SIG-M5 treated with dmso at 0.1 percent for 504 hours (cell line): ENCODE measurements at regions not wholly inside any gene's neighbourhood (a gene's known extent, or its start where the extent isn't known, plus 50 kb on each side); places are given as distances from the start of the nearest gene placed in this dataset.

ENCODE experiments used
- DNase-seq: peaks from one replicate; lab custom pipeline; 2025; ENCODE audit not compliant: unreplicated experiment; lab: John Stamatoyannopoulos, UW

- no peak for DNase-seq
Measured at GRCh38 chr3:148204131-148204530, 493.6 kb upstream of the AGTR1 start.

DNA sequence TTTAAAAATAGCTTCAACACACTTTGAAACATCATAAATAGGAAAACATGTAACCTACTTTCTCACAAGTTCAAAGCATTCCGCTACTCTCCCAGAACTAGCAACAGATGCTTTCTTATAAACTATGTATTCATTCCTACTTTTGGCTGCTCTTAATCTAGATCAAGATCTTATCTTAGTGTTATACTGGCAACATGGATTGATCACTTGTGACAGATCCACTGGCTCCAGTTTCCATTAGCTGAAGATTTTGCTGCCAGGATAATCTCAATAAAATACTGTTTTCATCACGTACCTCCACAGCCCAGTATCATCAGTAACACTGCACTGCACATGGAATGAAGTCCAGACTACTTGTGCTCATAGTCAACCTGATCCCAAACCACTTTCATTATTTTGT, 491.7 kb upstream of the AGTR1 start:
- no peak for DNase-seq

DNA sequence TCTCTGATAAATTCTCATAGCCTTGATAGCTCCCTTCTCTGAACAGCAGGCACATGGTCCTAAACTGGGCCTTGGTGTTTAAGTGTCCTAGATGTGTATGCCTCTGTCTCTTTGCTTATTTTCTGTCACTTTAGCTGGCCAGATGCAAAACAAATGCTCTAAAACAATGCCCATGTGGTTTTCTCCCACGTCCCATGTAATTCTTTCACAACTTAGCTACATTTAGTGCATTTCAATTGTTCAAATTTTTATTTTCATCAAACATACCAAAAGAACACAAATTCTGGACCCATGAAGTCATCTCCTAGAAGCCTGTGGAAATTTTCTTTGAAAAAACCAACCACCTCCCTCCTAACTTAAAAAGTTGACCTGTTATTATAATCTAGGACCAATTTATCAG, 491.3 kb upstream of the AGTR1 start:
- DNase-seq: no peak

GRCh38 chr3:148208975-148209374, 488.7 kb upstream of the AGTR1 start:
- DNase-seq: no peak

DNA sequence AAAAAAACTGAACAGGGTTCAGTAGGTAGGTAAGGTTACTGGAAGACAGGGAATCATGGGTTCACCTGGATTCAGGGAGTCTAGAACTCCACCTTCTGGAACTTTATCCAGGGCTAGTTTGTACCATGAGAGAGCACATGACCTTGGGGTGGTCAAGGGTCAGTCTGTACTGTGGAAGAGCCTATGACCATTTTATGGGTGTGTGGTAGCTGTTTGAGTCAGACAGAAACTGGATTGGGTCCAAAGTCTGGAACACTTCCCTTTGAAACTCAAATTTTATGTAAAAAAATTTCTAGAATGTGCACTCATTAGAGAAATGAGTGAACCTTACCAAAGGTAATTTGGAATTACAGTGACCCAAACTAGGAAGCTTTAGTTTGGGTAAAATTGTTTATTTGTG, 486.0 kb upstream of the AGTR1 start:
- DNase-seq: no peak

DNA sequence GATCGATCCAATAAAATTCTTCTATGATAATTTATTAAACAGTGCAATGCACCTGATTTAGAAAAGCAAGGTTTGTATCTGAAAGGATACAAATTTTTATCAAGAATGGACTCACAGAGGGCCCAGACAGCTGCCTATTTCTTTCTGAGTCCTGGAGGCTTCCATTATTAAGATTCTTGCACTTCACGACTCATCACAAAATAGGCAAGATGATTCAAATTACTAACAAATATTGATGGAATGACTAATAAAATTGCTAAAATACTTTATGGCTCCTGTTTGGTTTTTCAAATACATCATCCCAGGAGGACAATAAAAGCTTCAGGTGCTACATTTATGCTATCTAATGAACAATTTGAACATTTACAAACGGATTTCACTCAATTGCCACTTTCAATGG, 483.0 kb upstream of the AGTR1 start:
- no peak for DNase-seq

- DNase-seq: no peak
Measured at GRCh38 chr3:148217317-148217716, 480.4 kb upstream of the AGTR1 start.

DNA sequence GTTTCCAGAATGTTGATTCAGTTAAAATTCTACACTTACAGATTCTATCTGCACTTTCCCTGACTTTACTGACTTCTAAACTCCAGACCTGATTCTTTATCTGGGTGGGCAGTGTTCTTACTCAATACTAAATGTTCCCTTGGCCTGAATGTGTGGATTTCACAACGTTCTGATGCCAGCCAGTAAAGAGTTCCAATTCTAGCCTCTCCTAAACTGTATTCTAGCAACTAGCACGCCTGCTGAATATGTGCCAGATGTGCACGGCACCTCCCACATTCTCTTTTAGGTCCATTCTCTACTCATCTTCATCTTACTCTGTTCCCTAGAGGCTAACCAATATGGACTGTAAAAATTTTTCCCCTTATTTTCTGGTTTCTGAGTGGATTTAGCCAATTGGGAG, 479.5 kb upstream of the AGTR1 start:
- no peak for DNase-seq

GRCh38 chr3:148219999-148220398, 477.7 kb upstream of the AGTR1 start:
- no peak for DNase-seq

GRCh38 chr3:148221303-148221702, 476.4 kb upstream of the AGTR1 start:
- no peak for DNase-seq

- DNase-seq: no peak
Measured at GRCh38 chr3:148223266-148223665, 474.4 kb upstream of the AGTR1 start.

DNA sequence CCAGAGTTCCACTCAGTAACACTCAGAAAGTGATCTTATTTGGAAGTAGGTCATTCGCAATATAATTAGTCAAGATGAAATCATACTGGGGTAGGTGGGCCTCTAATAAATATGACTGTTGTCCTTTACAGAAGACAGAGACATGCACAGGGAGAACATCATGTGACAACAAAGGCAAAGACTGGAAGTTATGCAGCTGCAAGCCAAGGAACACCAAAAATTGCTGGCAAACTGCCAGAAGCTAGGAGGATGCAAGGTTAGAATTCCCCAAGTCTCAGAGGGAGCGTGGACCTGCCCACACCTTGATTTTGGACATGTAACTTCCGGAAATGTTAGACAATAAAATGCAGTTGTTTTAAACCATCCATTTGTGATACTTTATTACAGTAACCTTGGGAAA, 471.5 kb upstream of the AGTR1 start:
- DNase-seq: no peak

GRCh38 chr3:148227534-148227933, 470.2 kb upstream of the AGTR1 start:
- no peak for DNase-seq

DNA sequence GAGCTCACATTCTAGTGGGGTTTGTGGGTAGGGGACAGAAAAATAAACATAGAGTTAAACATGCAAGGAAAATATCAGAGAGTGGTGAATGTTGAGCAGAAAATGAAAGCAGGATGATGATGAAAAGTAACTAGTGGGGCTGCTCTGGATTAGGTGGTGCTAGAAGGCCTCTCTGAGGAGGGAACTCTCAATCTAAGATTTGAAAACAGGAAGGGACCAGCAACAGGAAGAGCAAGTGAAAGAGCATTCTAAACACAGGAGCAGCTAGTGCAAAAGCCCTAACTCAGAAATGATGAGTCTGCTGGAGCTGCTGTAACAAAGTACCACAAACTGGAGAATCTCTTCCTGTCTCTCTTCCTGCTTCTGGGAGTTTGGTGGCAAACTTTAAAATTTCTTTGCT, 468.6 kb upstream of the AGTR1 start:
- no peak for DNase-seq

DNA sequence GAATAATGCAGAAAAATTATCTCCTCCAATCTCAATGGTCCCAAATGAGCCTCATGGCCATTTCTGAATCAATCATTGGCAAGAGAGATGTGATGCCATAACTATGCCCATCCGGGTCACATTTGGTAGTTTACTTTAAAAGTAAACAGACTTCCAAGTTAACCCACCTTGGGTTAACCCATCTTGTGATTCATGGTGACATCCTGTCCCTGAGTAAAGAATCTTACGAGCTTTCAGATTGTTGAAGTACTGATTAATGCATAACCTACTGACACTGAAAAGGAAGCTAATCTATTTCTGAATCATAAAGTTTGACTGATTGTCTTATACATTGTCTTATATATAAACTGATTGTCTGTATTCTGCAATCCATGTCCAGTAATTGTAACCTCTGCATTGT, 467.2 kb upstream of the AGTR1 start:
- no peak for DNase-seq

- DNase-seq: no peak
Measured at GRCh38 chr3:148232389-148232788, 465.3 kb upstream of the AGTR1 start.

DNA sequence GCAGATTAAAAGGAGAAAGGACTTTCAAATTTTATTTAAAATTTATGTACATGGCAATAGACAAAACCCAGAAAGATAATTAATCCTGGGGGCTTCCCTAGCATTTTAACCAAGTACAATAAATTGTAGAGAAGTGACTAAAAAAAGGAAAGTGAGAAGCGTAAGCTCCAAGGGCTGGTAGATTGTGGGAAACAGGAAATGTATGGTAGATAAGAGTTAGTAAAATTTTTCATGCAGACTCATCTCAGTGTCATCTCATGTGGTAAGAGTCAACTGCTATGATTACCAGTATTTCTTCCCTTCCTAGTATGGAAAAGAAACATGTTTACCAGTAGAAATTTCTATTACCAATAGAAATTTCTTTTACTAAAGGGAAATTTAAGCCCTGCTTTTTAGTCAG, 464.3 kb upstream of the AGTR1 start:
- DNase-seq: no peak

GRCh38 chr3:148234536-148234935, 463.2 kb upstream of the AGTR1 start:
- DNase-seq: no peak

GRCh38 chr3:148235566-148235965, 462.1 kb upstream of the AGTR1 start:
- DNase-seq: no peak

- no peak for DNase-seq
Measured at GRCh38 chr3:148238421-148238821, 459.3 kb upstream of the AGTR1 start.

DNA sequence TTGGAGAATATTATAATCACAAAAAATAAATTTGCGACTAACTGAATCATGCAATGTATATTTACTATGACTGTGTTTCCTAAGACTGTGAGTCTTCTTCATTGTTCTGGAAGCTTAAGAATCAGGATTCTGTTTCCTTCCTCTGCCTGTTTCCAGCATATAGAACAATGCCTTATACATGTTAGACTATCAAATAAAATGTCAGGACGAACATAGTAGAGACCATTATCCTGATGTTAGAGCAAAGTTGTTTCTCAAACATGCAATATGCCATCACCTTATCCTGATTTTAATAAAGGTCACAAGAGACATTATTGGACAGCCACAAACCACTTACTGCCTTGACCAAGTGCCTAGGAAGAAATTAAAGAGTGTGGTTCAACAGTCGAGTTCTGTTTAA, 457.4 kb upstream of the AGTR1 start:
- no peak for DNase-seq

GRCh38 chr3:148243609-148244008, 454.1 kb upstream of the AGTR1 start:
- no peak for DNase-seq

DNA sequence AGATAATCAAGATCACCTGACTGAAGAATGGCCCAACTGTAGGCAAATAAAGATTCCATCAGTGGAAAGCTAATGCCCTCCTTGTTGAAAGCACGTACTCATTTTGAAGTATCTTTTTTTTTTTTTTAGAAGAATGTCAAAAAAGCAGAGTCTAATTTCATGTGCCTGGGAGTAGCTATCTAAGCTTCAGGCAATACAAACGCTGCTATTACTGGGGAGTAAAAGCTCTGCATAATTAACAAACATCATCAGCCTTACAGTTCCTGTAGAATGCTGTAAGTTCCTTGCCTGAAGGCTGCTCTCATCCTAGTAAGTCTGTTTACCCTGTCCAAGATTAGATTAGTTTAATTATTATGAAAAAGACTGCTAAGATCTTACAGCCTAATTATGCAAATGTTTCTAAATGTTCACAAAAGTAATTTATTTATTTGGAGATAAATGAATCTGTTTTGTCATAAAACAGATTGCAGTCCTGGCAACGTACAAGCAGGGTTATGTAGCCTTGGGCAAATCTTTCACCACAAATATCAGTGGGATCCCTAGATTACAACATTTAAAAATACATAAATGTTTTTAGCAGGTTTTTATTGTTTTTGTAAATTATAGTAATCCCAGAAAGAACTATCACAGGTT, 451.3 kb upstream of the AGTR1 start:
- DNase-seq: no peak

DNA sequence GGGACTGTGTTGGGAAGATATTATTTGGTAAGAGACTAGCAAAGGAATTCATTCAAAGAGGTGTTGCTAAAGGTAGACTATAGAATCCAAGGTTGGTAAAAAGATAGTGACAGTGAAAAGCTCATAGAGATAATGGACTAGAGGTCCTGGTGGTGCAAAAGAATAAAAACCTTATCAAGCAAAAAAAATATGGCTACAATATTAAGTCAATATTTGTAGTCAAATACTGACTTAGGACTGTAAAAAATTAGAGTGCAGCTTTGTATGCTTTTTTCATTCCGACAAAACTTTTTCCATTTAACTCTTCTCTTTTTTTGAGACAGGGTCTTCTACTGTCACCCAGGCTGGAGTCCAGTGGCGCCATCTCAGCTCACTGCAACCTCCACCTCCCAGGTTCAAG, 444.0 kb upstream of the AGTR1 start:
- no peak for DNase-seq
